CD8-positive, alpha-beta memory T cell (primary cell): ENCODE measurements at regions not wholly inside any gene's neighbourhood (a gene's known extent, or its start where the extent isn't known, plus 50 kb on each side); places are given as distances from the start of the nearest gene placed in this dataset.

Experiments used
- CTCF ChIA-PET: fragments of 350-600 bp; sonication (Branson Sonifier 250); formaldehyde crosslinking; loops from one replicate; lab custom pipeline; 2021; ENCODE audit warnings: antibody characterized with exemption; lab: Charles Lee
- POLR2A ChIA-PET: fragments of 350-600 bp; sonication (Branson Sonifier 250); formaldehyde crosslinking; loops from one replicate; lab custom pipeline; 2021; ENCODE audit warnings: antibody characterized with exemption; lab: Charles Lee
- DNase-seq, 5 donors: peaks; one replicate each; pipeline versions ENCODE4 v3.0.0 to v3.0.0-alpha.2; 2020 to 2022; ENCODE audit warnings: mixed read lengths in 1 of 5
- H3K27ac ChIP-seq: one replicate; pipeline ENCODE4 v1.7.0; 2013; ENCODE audit warnings: low read depth, mild to moderate bottlenecking, low read length, moderate library complexity
- H3K27me3 ChIP-seq: 2 replicates; pipeline ENCODE4 v1.7.0; 2013; ENCODE audit warnings: low read length, mild to moderate bottlenecking; ENCODE audit not compliant: insufficient read depth, poor library complexity, severe bottlenecking
- H3K36me3 ChIP-seq: 2 replicates; pipeline ENCODE4 v1.7.0; 2013; ENCODE audit warnings: mild to moderate bottlenecking, low read length, moderate library complexity; ENCODE audit not compliant: insufficient read depth
- H3K4me1 ChIP-seq: 2 replicates; pipeline ENCODE4 v1.7.0; 2013; ENCODE audit warnings: mild to moderate bottlenecking, low read length, moderate library complexity; ENCODE audit not compliant: insufficient read depth
- H3K4me3 ChIP-seq: 2 replicates; pipeline ENCODE4 v1.7.0; 2013; ENCODE audit warnings: mild to moderate bottlenecking, low read length
- H3K9me3 ChIP-seq: 2 replicates; pipeline ENCODE4 v1.7.0; 2013; ENCODE audit warnings: mild to moderate bottlenecking, low read length
- H3K27ac Mint-ChIP-seq, 8 donors: one replicate each; pipeline ENCODE4 v1.8.0; 2020 to 2021; ENCODE audit warnings: mixed read lengths in 8 of 8, mild to moderate bottlenecking in 6 of 8, inconsistent platforms in 3 of 8, moderate library complexity in 3 of 8
- H3K27me3 Mint-ChIP-seq, 2 donors: one replicate each; pipeline ENCODE4 v1.8.0; 2020 to 2021; ENCODE audit warnings: mixed read lengths in 2 of 2, mild to moderate bottlenecking in 1 of 2, moderate library complexity in 1 of 2
- H3K36me3 Mint-ChIP-seq, 3 donors: one replicate each; pipeline ENCODE4 v1.8.0; 2020 to 2021; ENCODE audit warnings: mixed read lengths in 3 of 3, inconsistent platforms in 1 of 3, mild to moderate bottlenecking in 1 of 3
- H3K4me1 Mint-ChIP-seq, 3 donors: one replicate each; pipeline ENCODE4 v1.8.0; 2020 to 2021; ENCODE audit warnings: mixed read lengths in 3 of 3, inconsistent platforms in 1 of 3, mild to moderate bottlenecking in 1 of 3
- H3K4me3 Mint-ChIP-seq, 7 donors: one replicate each; pipeline ENCODE4 v1.8.0; 2020 to 2021; ENCODE audit warnings: mixed read lengths in 7 of 7, mild to moderate bottlenecking in 6 of 7, moderate library complexity in 4 of 7, inconsistent platforms in 2 of 7
- H3K9me3 Mint-ChIP-seq, 5 donors: one replicate each; pipeline ENCODE4 v1.8.0; 2020 to 2022; ENCODE audit warnings: mixed read lengths in 5 of 5, mild to moderate bottlenecking in 3 of 5, moderate library complexity in 2 of 5, inconsistent platforms in 1 of 5

- no peak overlapping the region for H3K27ac Mint-ChIP-seq
- H3K27me3 Mint-ChIP-seq: no peaks in the 10 kb centered on the region
- Histone ChIP-seq H3K27me3 (no peaks in the 10 kb centered on the region), H3K27ac (no peak overlapping the region), H3K9me3 (no peaks in the 10 kb centered on the region), H3K4me3 (no peak overlapping the region), H3K36me3 (no peaks in the 10 kb centered on the region), H3K4me1 (no peaks in the 10 kb centered on the region)
- no peaks in the 10 kb centered on the region for H3K36me3 Mint-ChIP-seq
- DNase-seq: no peak
- peaks cover 0 to 10% (median 0%) of the 10 kb centered on the region in 5 donors for H3K9me3 Mint-ChIP-seq
- ChIA-PET POLR2A (no interaction called here), CTCF (no interaction called here)
- H3K4me3 Mint-ChIP-seq: no peak overlapping the region
- H3K4me1 Mint-ChIP-seq: no peaks in the 10 kb centered on the region
Measured at GRCh38 chr14:38504175-38504574, 248.3 kb upstream of the CLEC14A start.

GRCh38 chr14:38502239-38502638, 246.3 kb upstream of the CLEC14A start:
- DNase-seq: no peak
- POLR2A ChIA-PET: no interaction called here
- Mint-ChIP-seq H3K27ac (no peak overlapping the region), H3K4me3 (no peak overlapping the region), H3K27me3 (no peaks in the 10 kb centered on the region), H3K4me1 (no peaks in the 10 kb centered on the region), H3K9me3 (peaks cover 0 to 9% (median 0%) of the 10 kb centered on the region in 5 donors), H3K36me3 (no peaks in the 10 kb centered on the region)
- CTCF ChIA-PET: no interaction called here
- Histone ChIP-seq H3K36me3 (no peaks in the 10 kb centered on the region), H3K9me3 (no peaks in the 10 kb centered on the region), H3K27ac (no peak overlapping the region), H3K27me3 (no peaks in the 10 kb centered on the region), H3K4me1 (no peaks in the 10 kb centered on the region), H3K4me3 (no peak overlapping the region)

GRCh38 chr14:38500125-38500524, 244.2 kb upstream of the CLEC14A start:
- Mint-ChIP-seq H3K4me1 (no peaks in the 10 kb centered on the region), H3K27me3 (no peaks in the 10 kb centered on the region), H3K36me3 (no peaks in the 10 kb centered on the region), H3K4me3 (no peak overlapping the region), H3K9me3 (peaks cover 0 to 9% (median 0%) of the 10 kb centered on the region in 5 donors), H3K27ac (no peak overlapping the region)
- no peak overlapping the region for H3K27ac ChIP-seq
- H3K4me3 ChIP-seq: no peak overlapping the region
- DNase-seq: no peak
- ChIA-PET CTCF (no interaction called here), POLR2A (no interaction called here)
- H3K36me3 ChIP-seq: no peaks in the 10 kb centered on the region
- no peaks in the 10 kb centered on the region for H3K4me1 ChIP-seq
- H3K9me3 ChIP-seq: no peaks in the 10 kb centered on the region
- no peaks in the 10 kb centered on the region for H3K27me3 ChIP-seq

- ChIA-PET CTCF (no interaction called here), POLR2A (no interaction called here)
- Histone ChIP-seq H3K9me3 (no peaks in the 10 kb centered on the region), H3K4me1 (no peaks in the 10 kb centered on the region), H3K36me3 (no peaks in the 10 kb centered on the region), H3K4me3 (no peak overlapping the region), H3K27me3 (no peaks in the 10 kb centered on the region), H3K27ac (no peak overlapping the region)
- Mint-ChIP-seq H3K4me3 (no peak overlapping the region), H3K9me3 (peaks cover 2 to 12% (median 8%) of the 10 kb centered on the region in 5 donors), H3K27me3 (no peaks in the 10 kb centered on the region), H3K27ac (peak overlapping the region in 1 of 8 donors; percentile 3), H3K4me1 (no peaks in the 10 kb centered on the region), H3K36me3 (no peaks in the 10 kb centered on the region)
- DNase-seq: no peak
Measured at GRCh38 chr14:38496092-38496491, 240.2 kb upstream of the CLEC14A start.

- peaks cover 0 to 21% (median 7%) of the 10 kb centered on the region in 5 donors for H3K9me3 Mint-ChIP-seq
Measured at GRCh38 chr14:38490273-38490672, 234.4 kb upstream of the CLEC14A start.

GRCh38 chr14:38485026-38485425, 229.1 kb upstream of the CLEC14A start:
- ChIA-PET CTCF (no interaction called here), POLR2A (no interaction called here)
- no peaks in the 10 kb centered on the region for H3K36me3 ChIP-seq
- H3K4me1 Mint-ChIP-seq: no peaks in the 10 kb centered on the region
- H3K27ac Mint-ChIP-seq: no peak overlapping the region
- no peak overlapping the region for H3K4me3 Mint-ChIP-seq
- no peak overlapping the region for H3K4me3 ChIP-seq
- DNase-seq: no peak
- H3K27me3 ChIP-seq: no peaks in the 10 kb centered on the region
- H3K9me3 Mint-ChIP-seq: peaks cover 0 to 15% (median 0%) of the 10 kb centered on the region in 5 donors
- H3K9me3 ChIP-seq: no peaks in the 10 kb centered on the region
- H3K36me3 Mint-ChIP-seq: no peaks in the 10 kb centered on the region
- H3K4me1 ChIP-seq: no peaks in the 10 kb centered on the region
- H3K27ac ChIP-seq: no peak overlapping the region
- H3K27me3 Mint-ChIP-seq: no peaks in the 10 kb centered on the region

More at GRCh38 chr14:38490273-38490672, 234.4 kb upstream of the CLEC14A start:
- H3K27ac ChIP-seq: no peak overlapping the region
- H3K36me3 ChIP-seq: no peaks in the 10 kb centered on the region
- H3K4me1 Mint-ChIP-seq: no peaks in the 10 kb centered on the region
- no peaks in the 10 kb centered on the region for H3K27me3 ChIP-seq
- H3K4me3 ChIP-seq: no peak overlapping the region
- no peak for DNase-seq
- H3K27ac Mint-ChIP-seq: no peak overlapping the region
- ChIA-PET POLR2A (no interaction called here), CTCF (no interaction called here)
- H3K36me3 Mint-ChIP-seq: peaks cover 0 to 1% (median 0%) of the 10 kb centered on the region in 3 donors
- H3K27me3 Mint-ChIP-seq: no peaks in the 10 kb centered on the region
- no peak overlapping the region for H3K4me3 Mint-ChIP-seq
- H3K4me1 ChIP-seq: no peaks in the 10 kb centered on the region
- H3K9me3 ChIP-seq: no peaks in the 10 kb centered on the region

GRCh38 chr14:38481952-38482678, 226.2 kb upstream of the CLEC14A start:
- Histone ChIP-seq H3K27me3 (no peaks in the 10 kb centered on the region), H3K4me3 (no peak overlapping the region), H3K4me1 (no peaks in the 10 kb centered on the region), H3K27ac (no peak overlapping the region), H3K36me3 (no peaks in the 10 kb centered on the region), H3K9me3 (no peaks in the 10 kb centered on the region)
- H3K4me1 Mint-ChIP-seq: no peaks in the 10 kb centered on the region
- ChIA-PET CTCF (no interaction called here), POLR2A (no interaction called here)
- H3K27me3 Mint-ChIP-seq: no peaks in the 10 kb centered on the region
- H3K27ac Mint-ChIP-seq: no peak overlapping the region
- no peaks in the 10 kb centered on the region for H3K36me3 Mint-ChIP-seq
- H3K9me3 Mint-ChIP-seq: peaks cover 0 to 27% (median 13%) of the 10 kb centered on the region in 5 donors
- H3K4me3 Mint-ChIP-seq: no peak overlapping the region
- DNase-seq: no peak

GRCh38 chr14:38469156-38469555, 213.3 kb upstream of the CLEC14A start:
- H3K27me3 Mint-ChIP-seq: peaks cover 0 to 3% of the 10 kb centered on the region in 2 donors
- no peaks in the 10 kb centered on the region for H3K4me1 Mint-ChIP-seq
- H3K27ac Mint-ChIP-seq: no peak overlapping the region
- CTCF ChIA-PET: no interaction called here
- H3K36me3 ChIP-seq: no peaks in the 10 kb centered on the region
- no peaks in the 10 kb centered on the region for H3K36me3 Mint-ChIP-seq
- no peak overlapping the region for H3K27ac ChIP-seq
- no peaks in the 10 kb centered on the region for H3K27me3 ChIP-seq
- DNase-seq: no peak
- peaks cover 0 to 3% (median 2%) of the 10 kb centered on the region in 5 donors for H3K9me3 Mint-ChIP-seq
- H3K4me3 Mint-ChIP-seq: no peak overlapping the region
- H3K9me3 ChIP-seq: no peaks in the 10 kb centered on the region
- no peaks in the 10 kb centered on the region for H3K4me1 ChIP-seq
- no peak overlapping the region for H3K4me3 ChIP-seq
- POLR2A ChIA-PET: no interaction called here
